PC-9 (cell line): ENCODE measurements at regions not wholly inside any gene's neighbourhood (a gene's known extent, or its start where the extent isn't known, plus 50 kb on each side); places are given as distances from the start of the nearest gene placed in this dataset.

Experiments
- CTCF ChIP-seq: fragments of 200-600 bp; sonication (generic); conservative IDR thresholded peaks from 2 replicates; pipeline ENCODE4 v1.6.1; 2017; ENCODE audit warnings: mixed run types, antibody characterized with exemption, mild to moderate bottlenecking, moderate library complexity
- EZH2 ChIP-seq: fragments of 200-600 bp; sonication (generic); IDR thresholded peaks from 2 replicates; pipeline ENCODE4 v1.8.0; 2017; ENCODE audit warnings: antibody characterized with exemption, low read depth

- TF ChIP-seq EZH2 (no peak), CTCF (no peak)
These were observed 680.9 kb upstream of the TBX3 start for GRCh38 chr12:115364921-115365320.
